HL-60 (cell line): ENCODE measurements at regions not wholly inside any gene's neighbourhood (a gene's known extent, or its start where the extent isn't known, plus 50 kb on each side); places are given as distances from the start of the nearest gene placed in this dataset.

Source experiments
- DNase-seq, 2 experiments: peaks; one replicate each; pipeline ENCODE4 v3.0.0-alpha.2; 2010 to 2020; ENCODE audit warnings: low read depth in 1 of 2, low spot score in 1 of 2
- H3K27ac ChIP-seq: fragments of 250-450 bp; sonication (Bioruptor Pico); replicated peaks from 2 replicates; pipeline ENCODE4 v1.5.1; 2020; ENCODE audit warnings: mild to moderate bottlenecking, moderate library complexity
- H3K27me3 ChIP-seq: fragments of 250-450 bp; sonication (Bioruptor Pico); 2 replicates; pipeline ENCODE4 v1.5.1; 2021; ENCODE audit warnings: mild to moderate bottlenecking, moderate library complexity; ENCODE audit not compliant: insufficient read depth, poor library complexity, severe bottlenecking
- H3K4me3 ChIP-seq: replicated peaks from 2 replicates; pipeline ENCODE4 v1.5.1; 2011; ENCODE audit warnings: mild to moderate bottlenecking, control low read depth, low read length; ENCODE audit not compliant: insufficient read depth
- CTCF ChIP-seq: IDR thresholded peaks from one replicate; pipeline ENCODE4 v1.5.1; 2011; ENCODE audit warnings: low read length, control low read depth, inconsistent platforms; ENCODE audit not compliant: insufficient read depth
- GABPA ChIP-seq: IDR thresholded peaks from 2 replicates; pipeline ENCODE4 v1.6.1; 2012; ENCODE audit warnings: low read depth
- POLR2AphosphoS5 ChIP-seq: IDR thresholded peaks from 2 replicates; pipeline ENCODE4 v1.6.1; 2012; ENCODE audit warnings: low read depth
- REST ChIP-seq: IDR thresholded peaks from 2 replicates; pipeline ENCODE4 v1.6.1; 2012; ENCODE audit warnings: low read depth; ENCODE audit not compliant: insufficient replicate concordance
- SPI1 ChIP-seq: IDR thresholded peaks from 2 replicates; pipeline ENCODE4 v1.6.1; 2012; ENCODE audit warnings: low read depth, mild to moderate bottlenecking, borderline replicate concordance

- DNase-seq, result no peak
- H3K27me3 ChIP-seq, result no peaks in the 10 kb centered on the region
- TF ChIP-seq REST (no peak), GABPA (no peak), SPI1 (no peak)
Measured at GRCh38 chr5:3509290-3509689, 86.3 kb upstream of the IRX1 start.

GRCh38 chr5:3508395-3508794 lies 87.2 kb upstream of the IRX1 start:
- no peak overlapping the region for H3K4me3 ChIP-seq
- no peak overlapping the region for H3K27ac ChIP-seq
- no peak for TF ChIP-seq SPI1
- TF ChIP-seq CTCF, result no peak
- TF ChIP-seq REST, result no peak
- no peak for TF ChIP-seq GABPA
- TF ChIP-seq POLR2AphosphoS5, result no peak
- no peak for DNase-seq
- H3K27me3 ChIP-seq, result no peaks in the 10 kb centered on the region

More at GRCh38 chr5:3509290-3509689, 86.3 kb upstream of the IRX1 start:
- Histone ChIP-seq H3K4me3 (no peak overlapping the region), H3K27ac (no peak overlapping the region)

- DNase-seq, result no peak
- H3K4me3 ChIP-seq, result no peak overlapping the region
- no peak overlapping the region for H3K27ac ChIP-seq
- TF ChIP-seq GABPA (no peak), SPI1 (no peak), POLR2AphosphoS5 (no peak), CTCF (no peak), REST (no peak)
- H3K27me3 ChIP-seq, result no peaks in the 10 kb centered on the region
Measured at GRCh38 chr5:3490957-3491507, 104.6 kb upstream of the IRX1 start.
